Ecto neural progenitor cell (in vitro differentiated cells): ENCODE measurements at regions not wholly inside any gene's neighbourhood (a gene's known extent, or its start where the extent isn't known, plus 50 kb on each side); places are given as distances from the start of the nearest gene placed in this dataset.

Experiments used
- DNase-seq: peaks from one replicate; pipeline ENCODE4 v3.0.0-alpha.2; 2018; ENCODE audit warnings: low spot score

DNA sequence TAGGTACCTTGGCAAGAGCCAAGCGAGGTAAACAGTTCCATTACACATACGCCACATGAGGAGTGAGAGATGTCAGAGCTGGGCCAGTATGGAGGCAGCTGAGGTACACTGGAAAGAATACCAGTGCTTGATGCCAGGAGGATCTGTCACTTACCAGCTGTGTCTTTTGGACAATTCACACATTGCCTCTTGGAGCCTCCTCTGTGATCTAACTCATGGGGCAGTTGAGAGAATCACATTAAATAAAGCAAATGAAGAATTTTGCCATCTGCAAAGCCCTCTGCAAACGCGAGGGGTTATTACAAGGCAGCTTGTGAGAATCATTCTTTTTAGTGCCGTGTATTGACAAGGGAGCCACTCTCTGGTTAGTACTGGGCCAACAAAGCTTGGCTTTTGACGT, 429.7 kb upstream of the KLF4 start:
- DNase-seq: no peak

DNA sequence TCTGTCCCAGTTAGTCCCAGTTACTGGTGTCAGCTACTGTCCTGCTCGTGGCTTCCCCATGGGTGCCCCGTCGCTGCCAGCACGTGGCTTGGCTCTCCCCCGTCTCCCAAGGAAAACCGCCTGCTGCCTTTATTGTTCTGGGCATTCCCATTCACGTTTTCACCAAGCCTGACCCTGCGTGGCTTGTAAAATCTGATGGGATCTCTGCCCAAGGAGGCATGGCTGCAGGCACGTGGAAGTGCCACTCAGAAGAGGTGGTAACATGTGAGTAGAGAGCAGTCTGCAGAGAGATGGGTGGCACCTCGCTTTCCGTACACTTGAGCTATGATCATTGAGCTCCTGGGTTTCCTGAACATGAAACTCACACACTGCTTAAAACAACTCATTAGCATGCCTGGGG, 429.2 kb upstream of the KLF4 start:
- no peak for DNase-seq

DNA sequence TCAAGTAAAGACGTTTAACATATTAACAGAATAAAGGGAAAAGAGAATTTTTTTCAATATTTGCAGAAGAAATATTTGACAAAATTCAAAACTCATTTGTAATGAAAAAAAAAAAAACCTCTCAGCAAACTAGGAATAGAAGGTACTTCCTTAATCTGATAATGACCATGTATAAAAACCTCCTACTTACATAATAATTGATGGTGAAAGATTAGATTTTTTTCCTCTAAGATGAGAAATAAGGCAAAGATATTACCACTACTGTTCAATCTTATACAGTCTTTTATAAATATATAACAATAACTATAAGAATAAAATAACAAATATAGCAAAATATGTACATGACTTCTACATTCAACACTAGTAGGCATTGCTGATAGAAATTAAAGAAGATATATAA, 424.6 kb upstream of the KLF4 start:
- DNase-seq: no peak

DNA sequence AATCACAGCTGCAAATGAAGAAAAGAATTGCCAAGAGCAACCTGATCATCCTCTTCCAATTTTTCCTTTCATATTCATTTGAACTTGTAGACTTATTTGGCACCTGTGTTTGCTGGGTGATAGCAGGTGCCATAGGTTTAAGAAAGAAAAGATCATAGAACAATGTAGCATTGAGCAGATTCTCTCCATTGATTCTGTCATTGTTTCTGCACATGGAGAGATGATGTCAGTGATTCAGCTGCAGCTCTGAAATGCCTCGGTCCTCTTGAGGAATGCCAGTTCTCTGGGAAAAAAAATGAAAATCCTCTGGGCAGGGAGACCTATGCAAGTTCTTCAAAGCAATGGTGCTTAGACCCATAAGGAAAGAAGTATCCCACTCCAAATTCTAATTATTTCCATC, 418.1 kb upstream of the KLF4 start:
- DNase-seq: no peak

DNA sequence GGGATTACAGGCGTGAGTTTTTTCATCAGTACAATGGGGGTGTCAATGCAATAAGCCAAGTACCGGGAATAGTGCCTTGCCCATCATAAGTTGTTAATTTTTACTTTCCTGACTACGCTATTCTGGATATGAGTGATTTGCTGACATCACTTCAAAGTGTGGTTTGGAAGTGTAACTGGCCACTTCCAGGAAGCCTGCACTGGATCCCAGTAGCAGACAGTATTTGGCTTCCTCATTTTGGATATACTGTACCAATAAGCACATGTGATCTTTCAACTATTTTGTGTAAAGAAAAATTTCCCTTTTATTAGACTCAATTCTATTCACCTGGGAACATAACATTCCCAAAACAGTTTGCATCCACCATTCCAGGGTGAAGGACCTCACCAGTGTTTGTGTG, 417.7 kb upstream of the KLF4 start:
- no peak for DNase-seq

DNA sequence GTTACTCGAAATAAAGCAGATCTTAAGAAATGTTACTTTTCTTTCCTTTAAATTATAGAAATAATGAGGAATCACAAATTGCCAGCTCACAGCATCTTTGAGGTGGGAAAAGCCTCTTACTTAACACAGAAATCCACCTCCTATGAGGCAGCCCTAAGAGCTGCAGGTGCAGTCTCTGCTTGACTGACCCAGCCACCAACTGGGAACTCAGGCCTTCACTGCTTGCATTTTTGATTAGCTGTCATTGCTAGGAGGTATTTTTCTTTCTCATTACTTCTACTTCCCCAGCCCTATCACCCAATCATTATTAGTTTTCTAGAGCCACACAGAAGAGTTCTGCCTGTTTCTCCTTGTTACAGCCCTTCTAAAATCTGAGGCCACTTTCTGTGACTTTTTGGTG, 416.5 kb upstream of the KLF4 start:
- no peak for DNase-seq

DNA sequence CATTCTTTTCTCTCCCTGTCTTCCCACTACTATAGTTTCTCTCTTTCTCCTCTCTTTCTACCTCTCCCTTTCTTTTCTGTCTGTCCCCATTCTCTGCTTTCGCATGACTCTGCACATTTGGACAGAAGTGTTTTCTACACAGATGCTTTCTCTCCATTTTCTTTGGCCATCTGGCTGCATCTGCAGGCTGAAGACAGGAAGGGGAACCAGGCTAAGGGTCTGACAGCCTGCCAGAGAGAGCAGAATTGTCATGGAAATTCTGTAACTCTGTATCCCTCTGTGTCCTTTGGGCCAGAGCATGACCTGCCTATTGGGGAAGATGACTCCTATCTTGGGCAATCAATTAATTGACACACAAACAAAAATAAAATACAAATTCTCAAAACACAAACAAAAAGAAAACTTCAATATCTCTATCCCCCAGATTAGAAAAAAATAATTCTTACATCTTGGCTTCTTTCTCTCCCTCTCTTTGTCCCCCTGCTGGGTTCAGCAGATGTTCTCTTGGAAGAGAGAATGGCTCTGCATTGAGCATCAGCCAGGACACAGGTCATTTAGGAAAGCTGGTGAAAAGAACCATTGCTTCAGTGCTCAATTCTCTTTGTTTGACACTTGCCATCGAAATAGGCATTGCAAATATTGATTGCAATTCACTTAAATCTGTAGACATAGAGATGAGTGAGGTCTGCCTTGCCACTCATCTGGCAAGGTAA, 415.9 kb upstream of the KLF4 start:
- DNase-seq: no peak

DNA sequence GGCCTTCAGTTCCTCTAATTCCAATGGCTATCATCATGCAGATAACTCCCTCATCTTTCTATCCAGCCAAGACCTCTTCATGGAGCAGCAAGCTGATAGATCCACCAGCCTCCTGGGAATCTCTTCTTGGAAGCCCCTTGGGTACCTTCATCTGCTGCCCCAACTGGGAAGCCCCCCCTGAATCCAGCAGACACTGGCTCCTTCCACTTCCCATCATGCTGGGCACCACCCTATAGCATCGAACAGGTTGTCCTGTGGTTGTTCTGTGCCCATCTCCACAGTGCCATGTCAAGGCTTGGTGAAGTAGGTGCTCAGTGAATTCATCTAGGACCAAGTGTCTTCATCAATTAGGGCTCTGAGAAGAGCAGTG, 410.4 kb upstream of the KLF4 start:
- DNase-seq: no peak

DNA sequence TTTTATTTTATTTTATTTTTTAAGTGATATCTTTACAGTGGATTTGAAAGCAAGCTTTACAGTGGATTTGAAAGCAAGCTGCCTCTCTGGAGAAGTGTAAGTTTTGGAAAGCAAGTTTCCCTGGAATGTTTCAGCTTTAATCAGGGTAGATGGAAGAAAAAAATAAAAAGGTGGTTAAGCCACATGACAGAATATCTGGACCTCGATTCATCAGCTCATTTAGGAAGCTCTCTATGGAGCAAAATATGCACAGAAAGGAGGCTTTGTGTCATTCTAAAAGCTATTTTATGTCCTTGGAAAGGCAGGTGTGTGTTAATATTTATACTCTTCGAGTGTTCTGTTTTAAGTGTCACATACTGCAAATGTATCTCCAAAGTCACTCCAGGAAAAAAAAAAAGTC, 409.2 kb upstream of the KLF4 start:
- no peak for DNase-seq

DNA sequence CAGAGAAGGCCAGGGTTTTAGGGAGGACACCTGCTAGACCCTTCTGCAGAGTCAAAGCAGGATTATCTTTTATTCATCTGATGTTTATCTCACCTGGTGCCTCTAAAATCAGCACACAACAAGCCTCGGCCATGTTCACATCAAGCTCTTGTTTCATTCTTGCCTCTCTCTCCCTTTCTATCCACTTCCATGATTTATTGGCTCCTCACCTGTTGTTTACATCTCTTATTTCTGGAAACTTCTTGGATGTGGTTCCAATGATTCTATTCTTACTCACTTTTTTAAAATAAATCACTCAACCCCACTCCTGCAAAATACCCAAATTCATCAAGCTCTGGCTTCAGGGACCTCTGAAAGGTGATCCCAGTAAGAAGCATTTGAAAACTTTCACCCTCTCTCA, 407.0 kb upstream of the KLF4 start:
- DNase-seq: no peak

DNA sequence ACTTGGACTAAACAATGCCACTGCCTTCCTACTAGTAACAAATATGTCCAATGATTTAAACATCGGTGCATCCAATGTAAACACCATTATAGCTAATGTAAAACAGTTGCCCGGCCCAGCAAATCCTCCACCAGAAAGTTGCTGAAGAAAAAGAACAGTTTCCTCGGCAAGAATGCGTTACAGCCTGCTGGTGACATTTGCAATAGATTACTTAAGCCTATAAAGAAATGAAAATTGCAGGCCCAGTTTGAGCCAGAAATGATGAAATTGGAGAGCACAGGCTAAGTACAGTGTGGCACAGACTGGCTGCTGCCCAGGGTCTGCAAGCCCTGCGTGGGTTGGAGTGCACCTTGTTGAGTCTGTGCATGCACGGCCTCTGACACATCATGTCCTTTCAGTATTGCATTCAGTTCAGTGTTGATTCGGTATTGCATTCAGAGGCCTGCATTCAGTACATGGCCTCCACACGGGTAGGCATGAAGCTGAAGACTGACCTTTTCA, 406.0 kb upstream of the KLF4 start:
- no peak for DNase-seq

DNA sequence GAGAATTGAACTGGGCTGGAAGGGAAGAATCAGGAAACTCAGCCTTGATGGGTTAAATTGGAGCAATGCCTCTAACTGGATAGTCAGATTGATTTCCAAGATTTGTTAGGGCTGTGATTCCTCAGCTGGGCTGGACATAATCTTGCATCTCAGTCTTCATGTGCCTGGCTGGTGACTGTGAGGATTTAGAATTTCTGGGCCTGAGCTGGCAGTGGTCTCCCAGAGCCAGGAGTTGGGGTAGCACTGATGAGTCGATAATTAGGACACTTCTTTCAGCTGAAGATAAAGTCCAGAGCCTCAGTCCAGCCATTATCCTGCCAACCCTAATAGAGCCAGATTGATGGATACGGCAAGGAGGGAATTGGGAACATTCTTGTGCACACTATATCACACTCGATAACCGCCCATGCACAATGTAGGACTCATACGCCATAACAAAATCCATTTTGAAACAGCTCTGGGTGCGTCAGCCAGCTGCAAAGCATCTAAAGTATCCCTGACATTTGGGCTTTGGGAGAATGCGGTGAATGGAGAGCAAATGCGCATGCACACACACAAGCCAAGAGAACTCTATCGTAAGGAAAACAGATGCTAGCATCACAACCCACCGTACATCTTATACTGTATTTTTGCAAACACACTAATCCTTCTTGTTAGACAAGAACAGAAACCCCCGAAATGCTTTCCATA, 405.1 kb upstream of the KLF4 start:
- no peak for DNase-seq

DNA sequence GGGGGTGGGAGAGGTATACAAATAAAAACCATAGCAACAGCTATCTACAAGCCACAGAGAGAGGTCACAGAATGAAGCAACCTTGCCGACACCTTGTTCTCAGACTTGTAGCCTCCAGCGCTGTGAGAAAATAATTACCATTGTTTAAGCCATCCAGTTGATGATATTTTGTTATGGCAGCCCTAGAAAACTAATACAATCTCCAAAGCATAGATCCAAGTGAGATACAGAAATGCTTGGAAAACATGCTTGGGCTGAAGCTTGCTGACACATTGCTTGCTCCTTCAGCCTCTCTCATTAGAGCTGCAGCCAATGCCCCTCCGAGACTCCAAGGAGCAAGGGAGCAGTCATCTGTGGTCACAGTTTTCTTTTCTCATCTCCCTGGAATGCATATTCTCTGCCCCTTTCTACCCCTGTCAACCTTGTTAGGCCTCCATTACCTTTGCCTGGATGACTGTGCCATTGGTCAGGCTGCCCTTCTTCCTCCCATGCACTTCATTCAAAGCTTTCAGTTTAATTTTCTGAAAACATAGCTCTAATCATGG, 401.4 kb upstream of the KLF4 start:
- no peak for DNase-seq

DNA sequence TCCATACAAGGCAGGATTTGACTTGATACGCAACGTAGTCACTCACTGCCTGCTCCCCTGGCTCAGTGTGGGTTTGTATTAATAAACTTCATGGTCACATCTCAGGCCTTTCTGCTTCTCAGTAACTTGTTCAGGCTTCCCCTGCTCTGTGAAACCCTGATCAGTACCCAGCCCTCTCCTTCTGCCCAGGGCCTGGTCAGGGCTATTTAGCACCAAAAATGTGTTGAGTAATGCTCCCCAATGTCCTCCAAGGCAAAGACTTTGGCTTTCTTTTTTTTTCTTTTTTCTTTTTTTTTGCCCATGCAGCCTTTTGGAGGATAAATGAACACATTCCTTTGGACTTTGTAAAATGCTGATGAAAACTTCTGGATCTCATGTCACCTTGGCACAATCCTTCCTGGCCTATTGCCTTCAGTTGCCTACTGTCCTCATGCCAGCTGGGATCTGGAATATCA, 399.2 kb upstream of the KLF4 start:
- no peak for DNase-seq

DNA sequence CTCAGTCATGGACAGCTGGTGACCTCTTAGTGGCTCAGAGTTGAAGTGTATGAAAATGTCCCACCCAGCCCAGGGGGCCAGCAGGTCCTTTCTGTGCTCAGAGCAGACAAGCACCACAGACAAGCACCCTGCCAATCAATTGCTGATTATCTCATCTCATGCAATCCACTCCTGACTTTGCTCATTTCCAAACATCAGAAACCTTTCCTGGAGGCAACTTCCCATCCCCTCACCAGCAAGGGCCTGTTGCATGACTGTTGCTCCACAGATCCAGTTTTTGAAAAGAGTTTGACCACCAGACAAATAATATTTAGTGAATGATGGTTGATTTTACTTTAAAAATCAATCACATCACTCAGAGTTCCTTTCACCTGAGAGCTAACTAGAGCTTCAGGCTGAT, 397.3 kb upstream of the KLF4 start:
- DNase-seq: no peak

DNA sequence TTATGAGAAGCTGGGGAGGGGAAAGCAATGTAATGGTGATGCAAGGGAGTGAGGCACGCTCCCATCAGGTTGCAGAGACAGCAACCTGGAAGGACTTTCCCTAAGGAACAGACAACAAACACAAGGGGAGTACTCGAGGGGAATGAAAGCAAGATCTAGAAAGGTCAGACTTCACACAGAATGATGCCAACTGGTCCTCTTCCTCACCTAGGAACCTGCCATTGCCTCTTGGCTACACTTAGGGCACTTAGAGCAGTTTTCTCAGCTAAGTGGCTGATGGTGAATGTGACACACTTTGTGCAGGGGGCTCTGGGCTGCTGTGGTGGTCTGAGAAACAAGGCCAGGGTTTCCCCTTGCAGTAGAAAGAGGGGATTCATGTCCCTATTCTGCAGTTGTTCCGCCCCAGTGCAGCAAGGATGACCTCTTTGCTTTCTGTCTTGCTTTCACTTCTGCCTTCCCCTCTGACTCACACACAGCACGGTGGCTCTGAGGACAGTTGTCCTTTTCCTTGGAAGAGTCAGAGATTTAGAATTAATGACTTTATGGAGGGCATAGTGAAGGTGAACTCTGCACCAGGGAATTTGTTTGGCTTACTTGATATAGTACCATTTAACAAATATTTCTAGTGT, 394.0 kb upstream of the KLF4 start:
- DNase-seq: no peak

DNA sequence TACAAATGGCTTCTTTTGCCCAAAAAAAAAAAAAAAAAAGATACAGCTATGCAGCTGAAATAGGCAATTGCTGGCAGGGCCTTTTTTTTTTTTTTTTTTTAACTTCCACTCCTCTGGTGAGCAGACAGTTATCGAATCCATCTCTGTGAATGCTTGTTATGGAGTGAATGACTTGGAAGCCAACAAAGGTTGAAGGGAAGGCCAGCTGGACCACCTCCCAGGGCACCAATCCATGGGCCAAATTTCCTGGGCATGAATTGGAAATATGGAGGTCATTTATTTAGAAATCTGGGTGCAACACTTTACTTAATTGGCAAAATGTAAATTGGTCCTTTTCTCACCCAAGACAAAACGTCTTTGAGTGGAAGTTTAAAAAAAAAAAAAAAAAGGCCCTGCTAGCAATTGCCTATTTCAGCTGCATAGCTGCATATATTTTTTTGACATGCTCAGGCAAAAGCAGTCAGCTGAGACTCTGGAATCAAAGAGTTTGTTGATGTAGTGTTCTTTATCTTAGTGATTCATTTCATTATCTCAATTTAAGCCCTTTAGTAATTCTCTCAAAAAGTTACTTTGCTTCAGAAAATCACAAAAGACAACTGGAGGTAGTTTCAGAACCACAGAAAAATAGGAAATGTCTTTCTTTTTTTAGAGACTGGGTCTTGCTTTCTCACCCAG, 392.2 kb upstream of the KLF4 start:
- DNase-seq: no peak

DNA sequence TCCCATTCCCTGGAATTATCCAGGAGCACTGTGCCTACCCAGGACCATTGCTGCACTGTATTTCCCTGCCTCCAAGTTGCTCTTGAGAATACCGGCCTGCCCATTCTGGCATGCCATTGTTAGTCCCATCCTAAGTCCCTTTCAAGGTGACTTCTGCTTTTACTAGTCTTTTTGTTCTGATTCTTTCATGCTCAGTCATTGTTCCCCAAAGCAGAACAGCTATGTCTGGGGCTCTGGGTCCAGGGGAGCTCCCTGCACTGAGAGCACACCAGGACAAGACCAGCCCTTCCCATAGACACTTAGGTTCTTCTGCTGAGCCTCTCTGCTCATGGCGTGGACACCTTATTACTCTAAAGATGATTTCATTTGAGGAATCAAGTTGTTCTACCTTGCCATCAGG, 388.9 kb upstream of the KLF4 start:
- DNase-seq: no peak

DNA sequence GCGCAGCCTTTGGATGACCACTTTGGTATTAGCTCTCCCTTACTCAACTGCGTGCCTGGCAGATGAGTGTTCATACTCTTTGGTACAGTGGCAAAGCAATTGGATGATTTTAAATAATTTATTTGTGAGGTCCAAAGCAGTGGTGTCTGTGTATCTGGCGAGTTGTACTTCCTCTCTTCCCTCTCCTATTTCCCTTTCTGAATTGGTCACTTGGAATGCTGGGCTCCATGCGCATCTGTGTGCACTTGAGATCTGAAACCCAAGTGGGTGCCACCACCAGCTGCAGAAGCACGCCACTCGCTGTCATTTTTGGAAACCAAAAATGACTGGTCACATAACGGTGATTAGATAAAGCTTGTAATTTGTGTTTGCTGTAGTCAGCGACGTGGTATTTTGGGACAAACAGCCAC, 386.0 kb upstream of the KLF4 start:
- no peak for DNase-seq

DNA sequence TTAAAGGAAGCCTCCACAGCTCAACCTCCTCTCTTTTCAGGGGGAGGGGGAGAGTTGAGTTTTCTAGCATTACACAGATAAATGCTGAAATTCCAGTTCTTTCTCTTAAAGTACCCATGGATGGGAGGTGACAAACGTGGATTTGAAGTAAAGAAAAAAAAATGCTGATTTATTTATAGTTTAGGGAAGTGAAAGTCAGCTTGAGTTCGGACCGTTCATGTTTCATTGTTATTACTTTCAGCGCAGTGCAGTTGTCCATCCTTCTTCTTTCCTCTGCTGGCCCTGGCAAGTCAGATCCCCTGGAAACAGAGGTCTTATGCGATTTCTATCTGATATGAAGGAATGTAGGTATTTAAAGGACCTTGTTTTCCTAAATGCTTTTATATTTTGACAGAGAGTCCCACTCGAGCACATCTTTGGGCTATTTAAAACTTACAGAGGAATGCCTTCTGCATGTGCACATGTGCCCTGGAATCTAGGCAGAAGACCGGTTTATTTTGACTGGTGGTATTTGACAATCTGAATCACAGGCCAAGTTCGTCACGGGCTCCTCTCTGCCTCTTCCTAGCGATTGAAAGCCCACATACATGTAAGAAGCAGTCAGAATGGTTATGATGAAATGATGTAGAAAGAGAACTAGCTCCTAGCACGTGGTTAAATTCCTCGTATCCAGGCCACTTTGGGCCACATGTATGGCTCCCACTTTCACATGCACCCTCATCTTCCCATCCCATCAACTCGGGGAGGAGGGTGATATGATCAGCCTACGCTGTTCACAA, 385.2 kb upstream of the KLF4 start:
- DNase-seq: no peak

DNA sequence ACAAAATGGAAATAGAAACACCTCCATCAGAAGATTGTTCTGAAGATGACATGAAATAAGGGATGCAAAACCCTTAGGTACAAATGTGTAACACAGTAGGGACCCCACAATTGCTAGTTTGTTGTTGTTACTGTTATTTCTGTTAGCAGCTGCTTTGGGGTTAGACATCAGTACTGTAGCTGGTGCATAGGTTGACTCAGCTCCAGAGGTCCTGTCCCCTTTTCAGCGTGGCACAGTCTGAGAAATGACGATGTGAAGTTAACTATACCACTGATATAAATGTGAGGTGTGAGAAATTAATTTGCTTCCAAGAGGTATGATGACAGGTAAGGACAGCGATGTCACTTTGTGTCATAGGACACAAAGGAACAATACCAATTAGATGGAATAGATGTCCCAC, 384.6 kb upstream of the KLF4 start:
- no peak for DNase-seq
